SK-N-SH (cell line): ENCODE measurements at regions not wholly inside any gene's neighbourhood (a gene's known extent, or its start where the extent isn't known, plus 50 kb on each side); places are given as distances from the start of the nearest gene placed in this dataset.

ENCODE experiments used
- CTCF ChIP-seq: fragments of 200-600 bp; sonication (generic); IDR thresholded peaks from 2 replicates; pipeline ENCODE4 v1.6.1; 2017; ENCODE audit warnings: antibody characterized with exemption, mild to moderate bottlenecking, moderate library complexity
- YY1 ChIP-seq: IDR thresholded peaks from 2 replicates; pipeline ENCODE4 v1.4.0; 2012; ENCODE audit warnings: low read depth, mild to moderate bottlenecking
- ZBTB33 ChIP-seq: IDR thresholded peaks from 2 replicates; pipeline ENCODE4 v1.4.0; 2012; ENCODE audit warnings: low read depth, borderline replicate concordance

GRCh38 chr22:47406180-47406834 is 643.9 kb downstream of the TBC1D22A start:
- TF ChIP-seq ZBTB33 (no peak), CTCF (no peak), YY1 (no peak)
